PC-3 (cell line): ENCODE measurements at regions not wholly inside any gene's neighbourhood (a gene's known extent, or its start where the extent isn't known, plus 50 kb on each side); places are given as distances from the start of the nearest gene placed in this dataset.

Source experiments
- CTCF ChIP-seq: fragments of 300-600 bp; sonication (generic); conservative IDR thresholded peaks from 2 replicates; pipeline ENCODE4 v1.5.1; 2017; ENCODE audit warnings: antibody characterized with exemption, low read depth, mild to moderate bottlenecking, low read length
- EZH2 ChIP-seq: fragments of 300-600 bp; sonication (generic); IDR thresholded peaks from one replicate; pipeline ENCODE4 v1.6.1; 2017; ENCODE audit warnings: antibody characterized with exemption, mild to moderate bottlenecking, low read length; ENCODE audit not compliant: unreplicated experiment
- EZH2phosphoT487 ChIP-seq: fragments of 300-600 bp; sonication (generic); IDR thresholded peaks from 2 replicates; pipeline ENCODE4 v1.6.1; 2018; ENCODE audit warnings: mild to moderate bottlenecking, antibody characterized with exemption, low read length, borderline replicate concordance

GRCh38 chr5:174601946-174602345 lies 122.4 kb upstream of the MSX2 start:
- TF ChIP-seq CTCF = no peak
- no peak for TF ChIP-seq EZH2
- no peak for TF ChIP-seq EZH2phosphoT487
